ENCODE measurements at regions not wholly inside any gene's neighbourhood (a gene's known extent, or its start where the extent isn't known, plus 50 kb on each side); places are given as distances from the start of the nearest gene placed in this dataset.

DNA sequence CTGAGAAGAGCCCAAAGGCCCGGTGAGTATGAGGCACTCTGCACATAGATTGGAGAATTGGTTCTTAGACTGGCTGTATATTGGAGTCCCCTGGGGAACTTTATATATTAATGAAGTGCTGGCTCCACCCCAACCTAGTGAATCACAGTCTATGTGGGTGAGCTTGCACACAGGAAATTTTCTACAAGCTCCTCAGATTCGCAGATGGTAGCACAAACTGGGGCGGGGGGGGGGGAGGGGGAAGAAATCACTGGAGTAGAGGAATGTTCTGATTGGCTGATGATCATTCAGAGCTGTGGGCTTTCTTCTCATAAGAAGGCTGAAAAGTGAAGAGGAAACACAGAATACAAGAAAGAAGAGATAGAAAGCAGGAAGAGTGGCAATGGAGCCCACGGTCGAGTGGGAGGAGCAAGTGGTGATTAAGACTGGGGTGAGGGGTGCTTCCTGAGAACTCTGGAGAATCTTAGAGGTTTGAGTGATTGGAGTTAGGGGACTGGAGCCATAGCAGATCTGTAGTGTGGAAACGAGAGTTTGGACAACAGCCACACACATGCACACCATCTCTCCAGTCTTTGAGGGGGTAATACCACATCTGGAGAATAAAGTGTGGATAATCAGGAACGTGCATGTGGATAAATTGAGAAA is 465.9 kb upstream of the DAB1 start:
- TF ChIP-seq EZH2 (IDR thresholded peaks at IDR 0.05; ENCODE audit: low read length, unreplicated experiment) (no peak), EZH2phosphoT487 (IDR thresholded peaks at IDR 0.05; ENCODE audit: borderline replicate concordance, low read length) (no peak)
- TF ChIP-seq, protein P1, sequence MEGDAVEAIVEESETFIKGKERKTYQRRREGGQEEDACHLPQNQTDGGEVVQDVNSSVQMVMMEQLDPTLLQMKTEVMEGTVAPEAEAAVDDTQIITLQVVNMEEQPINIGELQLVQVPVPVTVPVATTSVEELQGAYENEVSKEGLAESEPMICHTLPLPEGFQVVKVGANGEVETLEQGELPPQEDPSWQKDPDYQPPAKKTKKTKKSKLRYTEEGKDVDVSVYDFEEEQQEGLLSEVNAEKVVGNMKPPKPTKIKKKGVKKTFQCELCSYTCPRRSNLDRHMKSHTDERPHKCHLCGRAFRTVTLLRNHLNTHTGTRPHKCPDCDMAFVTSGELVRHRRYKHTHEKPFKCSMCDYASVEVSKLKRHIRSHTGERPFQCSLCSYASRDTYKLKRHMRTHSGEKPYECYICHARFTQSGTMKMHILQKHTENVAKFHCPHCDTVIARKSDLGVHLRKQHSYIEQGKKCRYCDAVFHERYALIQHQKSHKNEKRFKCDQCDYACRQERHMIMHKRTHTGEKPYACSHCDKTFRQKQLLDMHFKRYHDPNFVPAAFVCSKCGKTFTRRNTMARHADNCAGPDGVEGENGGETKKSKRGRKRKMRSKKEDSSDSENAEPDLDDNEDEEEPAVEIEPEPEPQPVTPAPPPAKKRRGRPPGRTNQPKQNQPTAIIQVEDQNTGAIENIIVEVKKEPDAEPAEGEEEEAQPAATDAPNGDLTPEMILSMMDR (conservative IDR thresholded peaks at IDR 0.05; ENCODE audit: low read depth, low read length) = no peak
- Histone ChIP-seq H3K4me3 (ENCODE audit: low read length) (no peak overlapping the region), H4K20me1 (ENCODE audit: low read length) (no peaks in the 10 kb centered on the region), H3K27me3 (ENCODE audit: low read length) (no peaks in the 10 kb centered on the region; the same call in 1 of the 2 replicates), H3K79me2 (ENCODE audit: low read length) (no peaks in the 10 kb centered on the region), H2AFZ (ENCODE audit: low read length) (no peak overlapping the region), H3K9me2 (replicated peaks; ENCODE audit: low read length) (no peaks in the 10 kb centered on the region), H3K4me2 (ENCODE audit: low read length) (no peak overlapping the region), H3K9ac (ENCODE audit: low read length) (no peak overlapping the region), H3F3A (ENCODE audit: low read length, unreplicated experiment) (no peaks in the 10 kb centered on the region), H3K27ac (ENCODE audit: low read length) (no peak overlapping the region), H3K4me1 (ENCODE audit: insufficient read depth, low read length) (no peaks in the 10 kb centered on the region), H3K36me3 (ENCODE audit: low read depth, low read length) (no peaks in the 10 kb centered on the region), H3K9me3 (ENCODE audit: low read length) (no peaks in the 10 kb centered on the region)
- BruUV-seq (replicated peaks) = no TSS peak
- no peak for ATAC-seq
- ChIA-PET POLR2A (ENCODE audit: unreplicated experiment) (no interaction called here), CTCF (no interaction called here)
- DNase-seq = no peak
- intact Hi-C loops (cut with micrococcal nuclease) = no loop called here

GRCh38 chr1:57887964-57888491 is 464.2 kb upstream of the DAB1 start:
- DNase-seq = no peak
- CTCF ChIA-PET = no interaction called here
- no peaks in the 10 kb centered on the region for H3K36me3 ChIP-seq (ENCODE audit: low read depth, low read length)
- H3K4me2 ChIP-seq (ENCODE audit: low read length) = no peak overlapping the region
- no peaks in the 10 kb centered on the region; the same call in 1 of the 2 replicates for H3K27me3 ChIP-seq (ENCODE audit: low read length)
- no peak overlapping the region for H3K27ac ChIP-seq (ENCODE audit: low read length)
- H3K9me3 ChIP-seq (ENCODE audit: low read length) = no peaks in the 10 kb centered on the region
- no peak overlapping the region for H2AFZ ChIP-seq (ENCODE audit: low read length)
- TF ChIP-seq EZH2phosphoT487 (IDR thresholded peaks at IDR 0.05; ENCODE audit: borderline replicate concordance, low read length) (no peak), EZH2 (IDR thresholded peaks at IDR 0.05; ENCODE audit: low read length, unreplicated experiment) (no peak)
- TF ChIP-seq, protein P1 (conservative IDR thresholded peaks at IDR 0.05; ENCODE audit: low read depth, low read length) = no peak
- no peak overlapping the region for H3K9ac ChIP-seq (ENCODE audit: low read length)
- POLR2A ChIA-PET (ENCODE audit: unreplicated experiment) = no interaction called here
- no peaks in the 10 kb centered on the region for H3F3A ChIP-seq (ENCODE audit: low read length, unreplicated experiment)
- no peaks in the 10 kb centered on the region for H3K79me2 ChIP-seq (ENCODE audit: low read length)
- intact Hi-C loops (cut with micrococcal nuclease) = no loop called here
- ATAC-seq = no peak
- no peak overlapping the region for H3K4me3 ChIP-seq (ENCODE audit: low read length)
- H4K20me1 ChIP-seq (ENCODE audit: low read length) = no peaks in the 10 kb centered on the region
- H3K9me2 ChIP-seq (replicated peaks; ENCODE audit: low read length) = no peaks in the 10 kb centered on the region
- no TSS peak for BruUV-seq (replicated peaks)
- H3K4me1 ChIP-seq (ENCODE audit: insufficient read depth, low read length) = no peaks in the 10 kb centered on the region

- ATAC-seq (no peak), DNase-seq (no peak)
- Histone ChIP-seq H3K9me3 (ENCODE audit: low read length) (no peaks in the 10 kb centered on the region), H3F3A (ENCODE audit: low read length, unreplicated experiment) (no peaks in the 10 kb centered on the region), H3K36me3 (ENCODE audit: low read depth, low read length) (no peaks in the 10 kb centered on the region), H2AFZ (ENCODE audit: low read length) (no peak overlapping the region), H3K4me1 (ENCODE audit: insufficient read depth, low read length) (no peaks in the 10 kb centered on the region), H4K20me1 (ENCODE audit: low read length) (no peaks in the 10 kb centered on the region), H3K4me2 (ENCODE audit: low read length) (no peak overlapping the region), H3K9ac (ENCODE audit: low read length) (no peak overlapping the region), H3K27me3 (ENCODE audit: low read length) (no peaks in the 10 kb centered on the region; the same call in 1 of the 2 replicates), H3K4me3 (ENCODE audit: low read length) (no peak overlapping the region), H3K79me2 (ENCODE audit: low read length) (no peaks in the 10 kb centered on the region), H3K27ac (ENCODE audit: low read length) (no peak overlapping the region), H3K9me2 (replicated peaks; ENCODE audit: low read length) (no peaks in the 10 kb centered on the region)
- no TSS peak for BruUV-seq (replicated peaks)
- TF ChIP-seq, protein P1 (conservative IDR thresholded peaks at IDR 0.05; ENCODE audit: low read depth, low read length) = no peak
- TF ChIP-seq EZH2 (IDR thresholded peaks at IDR 0.05; ENCODE audit: low read length, unreplicated experiment) (no peak), EZH2phosphoT487 (IDR thresholded peaks at IDR 0.05; ENCODE audit: borderline replicate concordance, low read length) (no peak)
- intact Hi-C loops (cut with micrococcal nuclease) = no loop called here
- POLR2A ChIA-PET (ENCODE audit: unreplicated experiment) = no interaction called here
- CTCF ChIA-PET = no interaction called here
These were observed 462.5 kb upstream of the DAB1 start for GRCh38 chr1:57886376-57886775.

Measured in PC-3 (cell line).